ENCODE measurements at regions not wholly inside any gene's neighbourhood (a gene's known extent, or its start where the extent isn't known, plus 50 kb on each side); places are given as distances from the start of the nearest gene placed in this dataset.

GRCh38 chr2:104023306-104023705 lies 830.6 kb upstream of the POU3F3 start (continued):
- TF ChIP-seq ZNF704 (tag by site-specific recombination; IDR thresholded peaks at IDR 0.05), result no peak
- TF ChIP-seq ZNF132 (tag by site-specific recombination; IDR thresholded peaks at IDR 0.05; ENCODE audit: borderline replicate concordance), result no peak
- TF ChIP-seq KLF17 (tag by site-specific recombination; IDR thresholded peaks at IDR 0.05), result no peak
- no peak for TF ChIP-seq ZNF292 (tag by site-specific recombination; IDR thresholded peaks at IDR 0.05; ENCODE audit: borderline replicate concordance, low read depth)

DNA sequence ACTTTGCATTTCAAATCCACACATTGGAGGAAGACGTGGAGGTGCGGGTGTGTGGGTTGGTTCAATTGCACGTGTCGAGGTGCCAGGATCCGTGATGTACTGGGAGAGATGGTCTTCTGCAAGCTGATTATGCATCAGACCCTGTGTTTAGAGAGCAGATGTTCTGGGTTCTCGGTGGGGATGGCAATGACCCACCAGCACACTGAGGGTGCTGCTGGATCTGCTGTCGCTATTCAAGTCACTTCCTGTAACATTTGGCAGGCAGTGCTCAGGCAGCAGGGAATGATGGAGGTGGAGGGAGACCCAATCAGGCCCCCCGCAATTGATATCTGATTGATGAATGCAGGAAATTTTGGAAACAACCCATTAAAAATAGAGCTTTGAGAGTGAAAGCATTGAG lies 830.1 kb upstream of the POU3F3 start:
- TF ChIP-seq ZNF274 (IDR thresholded peaks at IDR 0.05; ENCODE audit: low read length) (no peak), ZNF274 (tag by site-specific recombination; IDR thresholded peaks at IDR 0.05; ENCODE audit: borderline replicate concordance) (no peak), ZIC2 (tag by site-specific recombination; IDR thresholded peaks at IDR 0.05) (no peak), ZNF423 (tag by site-specific recombination; IDR thresholded peaks at IDR 0.05) (no peak), ZNF623 (tag by site-specific recombination; IDR thresholded peaks at IDR 0.05) (no peak), GLI4 (tag by site-specific recombination; IDR thresholded peaks at IDR 0.05) (no peak), REPIN1 (tag by site-specific recombination; IDR thresholded peaks at IDR 0.05; ENCODE audit: low read depth) (no peak), ZNF266 (tag by site-specific recombination; IDR thresholded peaks at IDR 0.05; ENCODE audit: low read depth) (no peak), ZNF560 (tag by site-specific recombination; IDR thresholded peaks at IDR 0.05; ENCODE audit: borderline replicate concordance) (no peak), ZFHX2 (tag by site-specific recombination; conservative IDR thresholded peaks at IDR 0.05) (no peak), ZFP3 (tag by site-specific recombination; IDR thresholded peaks at IDR 0.05; ENCODE audit: low read depth) (no peak), ZNF624 (tag by site-specific recombination; IDR thresholded peaks at IDR 0.05) (no peak), ZFP37 (tag by site-specific recombination; IDR thresholded peaks at IDR 0.05) (no peak), ZSCAN23 (tag by site-specific recombination; IDR thresholded peaks at IDR 0.05) (no peak), ZNF248 (tag by site-specific recombination; IDR thresholded peaks at IDR 0.05) (no peak), GLIS2 (tag by site-specific recombination; IDR thresholded peaks at IDR 0.05) (no peak)
- TF ChIP-seq, protein P1, sequence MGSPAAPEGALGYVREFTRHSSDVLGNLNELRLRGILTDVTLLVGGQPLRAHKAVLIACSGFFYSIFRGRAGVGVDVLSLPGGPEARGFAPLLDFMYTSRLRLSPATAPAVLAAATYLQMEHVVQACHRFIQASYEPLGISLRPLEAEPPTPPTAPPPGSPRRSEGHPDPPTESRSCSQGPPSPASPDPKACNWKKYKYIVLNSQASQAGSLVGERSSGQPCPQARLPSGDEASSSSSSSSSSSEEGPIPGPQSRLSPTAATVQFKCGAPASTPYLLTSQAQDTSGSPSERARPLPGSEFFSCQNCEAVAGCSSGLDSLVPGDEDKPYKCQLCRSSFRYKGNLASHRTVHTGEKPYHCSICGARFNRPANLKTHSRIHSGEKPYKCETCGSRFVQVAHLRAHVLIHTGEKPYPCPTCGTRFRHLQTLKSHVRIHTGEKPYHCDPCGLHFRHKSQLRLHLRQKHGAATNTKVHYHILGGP (tag by site-specific recombination; IDR thresholded peaks at IDR 0.05), result no peak
- TF ChIP-seq, protein P2, sequence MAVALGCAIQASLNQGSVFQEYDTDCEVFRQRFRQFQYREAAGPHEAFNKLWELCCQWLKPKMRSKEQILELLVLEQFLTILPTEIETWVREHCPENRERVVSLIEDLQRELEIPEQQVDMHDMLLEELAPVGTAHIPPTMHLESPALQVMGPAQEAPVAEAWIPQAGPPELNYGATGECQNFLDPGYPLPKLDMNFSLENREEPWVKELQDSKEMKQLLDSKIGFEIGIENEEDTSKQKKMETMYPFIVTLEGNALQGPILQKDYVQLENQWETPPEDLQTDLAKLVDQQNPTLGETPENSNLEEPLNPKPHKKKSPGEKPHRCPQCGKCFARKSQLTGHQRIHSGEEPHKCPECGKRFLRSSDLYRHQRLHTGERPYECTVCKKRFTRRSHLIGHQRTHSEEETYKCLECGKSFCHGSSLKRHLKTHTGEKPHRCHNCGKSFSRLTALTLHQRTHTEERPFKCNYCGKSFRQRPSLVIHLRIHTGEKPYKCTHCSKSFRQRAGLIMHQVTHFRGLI (tag by site-specific recombination; IDR thresholded peaks at IDR 0.05), result no peak
- Histone ChIP-seq H3K4me3 (ENCODE audit: low read depth, low read length) (no peak overlapping the region), H3K36me3 (ENCODE audit: control insufficient read depth in 2 of 2, insufficient read depth in 1 of 2, low read length in 2 of 2) (no peaks in the 10 kb centered on the region), H3K27ac (ENCODE audit: extremely low read depth, low read depth, low read length) (no peak overlapping the region), H3K9me3 (ENCODE audit: control insufficient read depth, insufficient read depth, low read depth, low read length) (no peaks in the 10 kb centered on the region), H3K4me1 (ENCODE audit: control insufficient read depth, insufficient read depth, low read length) (peaks cover 6% of the 10 kb centered on the region; the same call in 1 of the 2 replicates)
- CTCF ChIA-PET, result no interaction called here
- POLR2A ChIA-PET, result no interaction called here
